RWPE1 (cell line): ENCODE measurements at regions not wholly inside any gene's neighbourhood (a gene's known extent, or its start where the extent isn't known, plus 50 kb on each side); places are given as distances from the start of the nearest gene placed in this dataset.

Experiments used
- CTCF ChIA-PET: fragments of 350-600 bp; sonication (Branson Sonifier 250); formaldehyde crosslinking; extraction: SDS; loops from one replicate; lab custom pipeline; 2021; lab: Yijun Ruan, JAX
- POLR2A ChIA-PET: fragments of 400-600 bp; formaldehyde crosslinking; extraction: SDS; loops from one replicate; lab custom pipeline; 2020; ENCODE audit warnings: antibody characterized with exemption; ENCODE audit not compliant: low non-redundant PET; lab: Yijun Ruan, JAX
- DNase-seq: peaks from one replicate; pipeline ENCODE4 v3.0.0; 2012; ENCODE audit warnings: low spot score
- H3K27ac ChIP-seq: fragments of 450-650 bp; 2 replicates; pipeline ENCODE4 v1.5.1; 2017
- TF ChIP-seq, protein P1 (sequence below): fragments of 450-650 bp; conservative IDR thresholded peaks from 2 replicates; pipeline ENCODE4 v1.5.1; 2017; ENCODE audit warnings: low read depth, mild to moderate bottlenecking

DNA sequence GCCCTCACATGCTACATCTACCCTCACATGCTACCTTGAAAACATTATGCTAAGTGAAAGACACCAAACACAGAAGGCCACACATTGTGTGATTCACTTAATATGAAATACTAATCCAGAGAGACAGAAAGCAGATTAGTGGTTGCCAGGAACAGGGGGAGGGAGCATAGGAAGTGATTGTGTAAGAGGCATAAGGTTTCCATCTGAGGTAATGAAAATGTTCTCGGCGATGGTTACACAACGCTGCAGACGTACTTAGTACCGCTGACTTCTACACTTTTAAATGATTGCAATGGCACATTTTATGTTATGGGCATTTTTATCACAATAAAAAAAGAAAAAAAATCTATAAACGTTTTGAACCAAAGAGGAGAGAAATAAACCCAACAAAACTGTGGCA is 742.3 kb downstream of the TYW1 start:
- TF ChIP-seq, protein P1, sequence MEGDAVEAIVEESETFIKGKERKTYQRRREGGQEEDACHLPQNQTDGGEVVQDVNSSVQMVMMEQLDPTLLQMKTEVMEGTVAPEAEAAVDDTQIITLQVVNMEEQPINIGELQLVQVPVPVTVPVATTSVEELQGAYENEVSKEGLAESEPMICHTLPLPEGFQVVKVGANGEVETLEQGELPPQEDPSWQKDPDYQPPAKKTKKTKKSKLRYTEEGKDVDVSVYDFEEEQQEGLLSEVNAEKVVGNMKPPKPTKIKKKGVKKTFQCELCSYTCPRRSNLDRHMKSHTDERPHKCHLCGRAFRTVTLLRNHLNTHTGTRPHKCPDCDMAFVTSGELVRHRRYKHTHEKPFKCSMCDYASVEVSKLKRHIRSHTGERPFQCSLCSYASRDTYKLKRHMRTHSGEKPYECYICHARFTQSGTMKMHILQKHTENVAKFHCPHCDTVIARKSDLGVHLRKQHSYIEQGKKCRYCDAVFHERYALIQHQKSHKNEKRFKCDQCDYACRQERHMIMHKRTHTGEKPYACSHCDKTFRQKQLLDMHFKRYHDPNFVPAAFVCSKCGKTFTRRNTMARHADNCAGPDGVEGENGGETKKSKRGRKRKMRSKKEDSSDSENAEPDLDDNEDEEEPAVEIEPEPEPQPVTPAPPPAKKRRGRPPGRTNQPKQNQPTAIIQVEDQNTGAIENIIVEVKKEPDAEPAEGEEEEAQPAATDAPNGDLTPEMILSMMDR: no peak
- DNase-seq: peak; percentile 20
- ChIA-PET POLR2A (no interaction called here), CTCF (no interaction called here)
- no peak overlapping the region for H3K27ac ChIP-seq

DNA sequence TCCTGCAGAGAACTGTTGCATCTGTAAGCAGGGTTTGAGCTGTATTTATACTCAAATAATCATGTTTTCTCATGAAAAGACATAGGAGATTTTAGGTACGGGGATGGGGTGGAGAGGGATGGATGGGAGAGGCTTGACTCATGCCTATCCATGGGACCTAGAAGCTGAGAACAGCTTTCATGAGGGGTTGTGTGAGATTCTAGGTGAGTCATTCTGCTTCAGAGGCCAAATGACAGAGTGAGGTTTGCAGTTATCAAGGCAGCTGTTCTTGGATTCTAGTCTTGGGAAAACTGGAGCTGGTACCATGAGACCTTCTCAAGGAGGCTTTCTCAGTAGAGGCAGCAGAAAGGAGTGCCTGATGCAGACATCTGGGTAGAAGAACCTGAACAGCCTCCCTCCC is 746.9 kb downstream of the TYW1 start:
- TF ChIP-seq, protein P1: no peak
- no peak for DNase-seq
- no peak overlapping the region for H3K27ac ChIP-seq
- ChIA-PET POLR2A (no interaction called here), CTCF (no interaction called here)

DNA sequence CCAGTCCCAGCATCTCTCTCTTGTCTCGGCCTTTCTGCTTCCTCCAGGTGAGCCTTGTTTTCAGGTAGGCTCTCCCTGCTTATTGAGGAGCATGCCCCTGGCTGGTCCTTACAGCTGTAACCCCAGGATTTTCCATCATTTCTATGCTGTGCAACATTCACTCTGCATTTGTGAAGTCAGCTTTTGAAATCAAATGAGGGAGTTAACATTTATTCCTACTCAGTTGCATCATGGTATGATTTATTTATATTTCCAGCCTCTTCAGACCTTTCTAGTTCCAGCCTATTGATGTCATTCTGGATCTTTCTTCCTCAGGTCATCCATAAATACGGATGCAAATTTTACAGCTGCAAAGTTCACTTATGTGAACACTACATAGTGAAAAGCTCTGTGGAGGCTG is 755.6 kb downstream of the TYW1 start:
- ChIA-PET POLR2A (no interaction called here), CTCF (interaction anchor here (0.6 kb wide), 1 partner anchor 809 kb away, joined by 3 read pairs; no protein-coding TSS in a partner anchor)
- TF ChIP-seq, protein P1: no peak
- H3K27ac ChIP-seq: no peak overlapping the region
- no peak for DNase-seq

DNA sequence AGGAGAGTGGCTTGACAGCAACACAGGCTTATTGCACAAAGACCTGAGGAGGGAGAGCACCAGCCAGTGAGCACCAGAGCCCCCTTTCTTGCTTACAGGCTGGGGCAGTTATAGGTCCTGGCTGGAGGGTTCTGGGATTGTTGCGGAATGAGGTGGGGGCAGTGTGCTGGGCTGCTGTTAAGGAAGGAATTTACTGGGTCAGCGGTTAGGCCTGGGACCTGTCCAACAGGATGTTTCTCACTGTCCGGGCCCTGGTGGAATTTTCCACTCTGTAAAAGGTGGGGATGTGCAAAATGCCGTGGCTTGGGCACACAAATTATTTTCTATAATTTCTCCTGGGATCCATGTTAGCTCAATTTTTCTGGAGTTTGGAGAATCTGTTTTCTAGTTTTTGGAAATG is 757.3 kb downstream of the TYW1 start:
- TF ChIP-seq, protein P1: no peak
- POLR2A ChIA-PET: no interaction called here
- no peak for DNase-seq
- CTCF ChIA-PET: no interaction called here
- no peak overlapping the region for H3K27ac ChIP-seq

DNA sequence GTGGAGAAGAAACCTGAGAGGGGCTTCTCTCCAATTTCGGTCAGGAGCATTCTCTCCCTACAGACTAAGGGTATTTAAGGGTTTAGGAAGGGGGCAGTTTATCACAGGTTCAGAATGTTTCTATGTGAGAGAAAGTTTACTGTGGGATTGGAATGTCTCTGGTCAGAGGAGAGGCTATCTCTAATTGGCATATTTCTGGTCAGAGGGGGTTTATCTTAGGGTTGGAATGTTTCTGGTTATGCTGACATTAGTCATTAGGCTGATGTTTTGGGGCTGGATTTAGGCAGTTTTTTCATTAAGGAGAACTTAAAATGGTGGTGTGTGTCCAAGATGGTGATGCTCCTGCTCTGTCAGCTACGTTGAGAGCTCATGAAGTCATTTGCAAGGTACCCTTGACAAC is 758.0 kb downstream of the TYW1 start:
- H3K27ac ChIP-seq: no peak overlapping the region
- TF ChIP-seq, protein P1: no peak
- DNase-seq: no peak
- CTCF ChIA-PET: no interaction called here
- POLR2A ChIA-PET: no interaction called here

DNA sequence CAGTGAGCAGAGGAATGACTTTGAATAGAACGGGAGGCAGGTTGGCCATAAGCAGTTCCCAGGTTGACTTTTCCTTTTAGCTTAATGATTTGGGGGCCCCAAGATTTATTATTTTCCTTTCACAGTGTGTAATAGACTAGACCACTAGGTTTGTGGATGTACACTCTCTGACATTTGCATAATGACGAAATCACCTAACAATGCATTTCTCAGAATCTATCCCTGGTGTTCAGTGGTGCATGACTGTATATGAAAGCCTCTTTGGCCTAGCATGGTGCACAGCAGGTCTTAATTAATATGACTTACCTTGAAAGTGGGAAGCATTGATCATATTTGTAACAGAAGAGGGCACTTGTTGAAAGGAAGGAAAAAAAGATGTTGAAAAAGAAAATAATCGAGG is 761.9 kb downstream of the TYW1 start:
- TF ChIP-seq, protein P1: no peak
- no peak for DNase-seq
- POLR2A ChIA-PET: no interaction called here
- CTCF ChIA-PET: no interaction called here
- H3K27ac ChIP-seq: no peak overlapping the region
